ENCODE measurements at regions not wholly inside any gene's neighbourhood (a gene's known extent, or its start where the extent isn't known, plus 50 kb on each side); places are given as distances from the start of the nearest gene placed in this dataset.

GRCh38 chr14:58816416-58817115, 178.8 kb downstream of the DACT1 start:
- DNase-seq: no peak

- no peak for DNase-seq
These were observed 180.1 kb downstream of the DACT1 start for GRCh38 chr14:58817846-58818245.

- no peak for DNase-seq
These were observed 182.3 kb downstream of the DACT1 start for GRCh38 chr14:58820032-58820431.

DNA sequence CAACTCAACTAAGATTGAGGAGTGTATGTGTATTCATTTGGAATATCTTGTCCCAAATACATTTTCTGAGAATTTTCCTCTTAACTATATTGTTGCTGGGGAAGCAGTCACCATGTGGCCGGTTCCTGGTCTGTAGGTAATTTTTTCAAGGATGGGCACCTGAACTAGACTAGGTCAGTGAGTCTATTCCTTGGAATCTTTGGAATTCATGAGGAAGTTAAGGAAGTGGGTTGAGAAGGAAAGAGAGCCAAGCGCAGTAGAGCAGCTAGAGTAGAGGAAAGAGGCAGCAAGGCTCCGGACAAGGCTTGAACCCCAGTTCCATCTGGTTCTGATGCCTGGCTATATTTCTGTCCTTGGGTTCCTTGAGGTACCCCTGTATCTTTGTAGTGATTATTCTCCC, 183.7 kb downstream of the DACT1 start:
- no peak for DNase-seq

GRCh38 chr14:58822856-58823255, 185.1 kb downstream of the DACT1 start:
- DNase-seq: no peak

GRCh38 chr14:58823312-58823711, 185.6 kb downstream of the DACT1 start:
- DNase-seq: no peak

DNA sequence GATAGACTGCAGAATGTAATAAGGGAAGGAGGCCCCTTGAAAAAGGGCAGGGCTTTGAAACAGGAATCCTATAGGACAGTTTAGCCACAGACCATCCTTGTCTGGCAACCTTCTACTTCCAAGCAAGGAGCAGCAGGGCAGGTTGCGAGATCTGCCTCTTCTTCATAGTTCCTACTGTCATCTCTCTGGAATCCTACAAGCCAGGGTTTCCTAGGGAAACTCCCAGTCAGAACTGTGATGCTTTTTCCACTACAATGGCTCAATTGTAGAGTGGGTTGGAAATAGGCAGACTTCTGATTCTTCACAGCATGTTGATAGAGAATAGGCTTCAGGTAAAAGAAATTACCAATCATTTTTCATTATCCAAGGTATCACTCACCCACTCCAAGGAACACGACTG, 186.3 kb downstream of the DACT1 start:
- DNase-seq: no peak

DNA sequence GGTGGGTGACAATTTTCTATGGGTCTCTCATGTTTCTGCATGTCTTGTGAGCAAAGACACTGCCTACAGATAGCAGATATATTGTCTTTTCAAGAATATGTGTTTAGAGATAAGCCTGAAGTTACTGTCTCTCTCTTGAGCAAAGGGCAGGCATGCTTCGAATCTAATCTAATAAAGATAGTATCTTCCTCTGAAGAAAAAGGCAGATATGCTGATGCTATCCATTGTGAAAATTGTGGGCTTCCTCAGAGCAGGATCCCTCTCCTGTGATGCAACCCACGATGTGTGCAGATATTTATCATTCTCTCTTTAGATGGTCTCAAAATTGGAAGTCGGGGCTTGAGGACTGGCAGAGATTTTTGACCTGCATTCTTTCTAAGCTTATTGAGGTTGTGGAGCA, 187.0 kb downstream of the DACT1 start:
- no peak for DNase-seq

DNA sequence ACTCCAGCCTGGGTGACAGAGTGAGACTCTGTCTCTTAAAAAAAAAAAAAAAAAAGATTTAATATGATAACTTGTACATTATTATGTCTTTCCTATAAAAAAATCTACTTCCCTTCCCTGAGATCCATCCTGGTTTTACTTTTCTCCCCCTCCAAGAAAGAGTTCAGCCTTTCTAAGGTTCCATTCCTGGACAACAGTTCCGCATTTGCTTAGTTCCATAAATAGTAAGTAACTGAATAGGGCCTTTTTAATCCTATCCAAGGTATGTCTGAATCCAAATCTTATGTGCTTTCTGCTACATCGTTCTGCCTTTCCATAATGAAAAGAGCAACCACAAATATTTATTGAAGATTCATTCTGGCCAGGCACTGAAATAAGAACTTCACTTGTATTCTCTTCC, 187.8 kb downstream of the DACT1 start:
- DNase-seq: no peak

DNA sequence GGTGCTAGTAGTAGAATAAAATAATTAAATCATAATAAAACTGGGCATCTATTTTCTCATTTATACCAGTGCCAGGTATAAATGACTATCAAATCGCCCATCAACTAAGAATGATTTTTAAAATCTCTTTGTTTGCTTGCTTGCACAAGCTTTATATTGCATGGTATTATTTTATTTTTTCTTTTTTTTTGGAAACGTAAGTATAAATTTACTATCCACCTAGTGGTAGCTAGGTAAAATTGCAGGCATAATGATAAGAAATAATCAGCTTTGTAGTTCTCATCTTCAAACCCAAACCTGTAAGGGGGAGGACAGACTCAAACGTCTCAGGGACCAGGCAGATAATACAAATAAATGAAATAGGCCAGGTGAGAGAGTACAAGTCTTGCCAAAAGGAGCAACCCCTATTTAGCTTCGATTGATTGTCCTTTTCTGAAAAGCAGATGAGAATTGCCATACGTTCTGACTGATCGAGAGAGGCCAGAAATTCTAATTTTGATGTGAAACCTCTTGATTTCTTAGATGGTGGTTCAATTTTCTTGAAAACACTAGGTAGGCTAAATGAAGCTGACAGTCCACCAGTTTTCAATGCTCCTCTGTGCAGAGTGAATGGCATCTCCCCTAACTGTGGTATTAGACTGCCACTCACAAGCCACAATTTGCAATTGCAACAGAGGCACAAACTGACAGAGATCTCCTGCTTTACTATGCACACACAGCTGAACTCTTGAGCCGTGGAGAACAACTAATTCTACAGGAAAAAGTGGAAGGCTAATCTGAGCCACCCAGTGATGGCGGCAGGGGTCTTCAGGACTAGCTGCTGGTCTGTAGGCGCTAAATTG, 189.3 kb downstream of the DACT1 start:
- peak in 1 of 2 experiments; percentile 2 for DNase-seq

DNA sequence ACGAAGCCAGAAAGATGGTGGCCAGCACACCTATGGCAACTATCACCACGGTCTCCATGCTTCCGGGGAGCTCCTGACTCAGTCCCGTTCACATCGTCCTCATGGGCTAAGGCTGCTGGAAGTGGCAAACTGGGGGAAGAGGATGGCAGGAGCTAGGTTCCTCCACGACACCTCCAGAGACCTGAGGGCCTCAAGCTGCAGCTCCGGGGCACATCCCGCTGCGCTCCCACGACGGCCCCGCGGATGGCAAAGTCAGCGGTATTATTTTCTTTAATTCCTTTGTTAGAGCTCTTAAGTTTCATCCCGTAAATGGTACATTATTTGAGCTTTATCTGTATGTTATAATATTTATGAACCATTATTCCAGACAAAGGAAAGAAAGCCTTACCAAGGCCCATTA, 190.5 kb downstream of the DACT1 start:
- DNase-seq: no peak

DNA sequence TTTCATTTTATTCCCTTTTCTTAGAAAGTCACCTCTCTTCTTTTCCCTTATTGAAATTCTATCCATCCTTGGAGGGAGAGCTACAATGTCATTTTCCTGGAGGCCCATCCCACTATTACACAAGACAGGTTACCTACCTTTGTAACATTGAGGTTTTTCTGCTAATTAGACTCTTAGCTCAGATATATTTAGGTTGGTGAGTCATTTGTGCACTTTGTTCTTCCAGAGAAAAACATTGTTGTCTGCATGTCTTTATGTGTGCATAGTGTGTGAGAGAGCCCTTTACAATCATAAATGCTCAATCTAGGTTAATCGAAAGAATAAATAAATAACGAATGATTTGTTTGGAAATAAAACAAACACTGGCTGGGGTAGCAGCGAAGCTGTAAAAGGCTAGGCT, 191.8 kb downstream of the DACT1 start:
- no peak for DNase-seq

DNA sequence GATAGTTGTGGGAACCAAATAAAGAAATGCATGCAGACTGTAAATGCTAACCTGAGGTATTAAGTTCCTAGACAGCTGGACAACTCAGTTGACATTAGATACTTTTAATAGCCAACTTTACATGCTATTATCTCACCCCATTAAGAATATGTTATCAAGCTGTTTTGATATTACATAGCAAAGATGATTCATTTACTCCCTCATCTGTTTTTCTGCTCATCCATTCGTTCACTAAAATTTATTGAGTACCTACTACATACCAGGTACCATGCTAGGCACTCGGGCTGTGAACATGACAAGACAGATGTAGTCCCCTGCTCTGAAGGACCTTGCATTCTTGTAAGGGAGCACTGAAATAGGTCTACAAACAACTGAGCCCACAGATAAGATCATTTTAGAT, 192.4 kb downstream of the DACT1 start:
- no peak for DNase-seq

GRCh38 chr14:58832095-58832521, 194.3 kb downstream of the DACT1 start:
- no peak for DNase-seq

DNA sequence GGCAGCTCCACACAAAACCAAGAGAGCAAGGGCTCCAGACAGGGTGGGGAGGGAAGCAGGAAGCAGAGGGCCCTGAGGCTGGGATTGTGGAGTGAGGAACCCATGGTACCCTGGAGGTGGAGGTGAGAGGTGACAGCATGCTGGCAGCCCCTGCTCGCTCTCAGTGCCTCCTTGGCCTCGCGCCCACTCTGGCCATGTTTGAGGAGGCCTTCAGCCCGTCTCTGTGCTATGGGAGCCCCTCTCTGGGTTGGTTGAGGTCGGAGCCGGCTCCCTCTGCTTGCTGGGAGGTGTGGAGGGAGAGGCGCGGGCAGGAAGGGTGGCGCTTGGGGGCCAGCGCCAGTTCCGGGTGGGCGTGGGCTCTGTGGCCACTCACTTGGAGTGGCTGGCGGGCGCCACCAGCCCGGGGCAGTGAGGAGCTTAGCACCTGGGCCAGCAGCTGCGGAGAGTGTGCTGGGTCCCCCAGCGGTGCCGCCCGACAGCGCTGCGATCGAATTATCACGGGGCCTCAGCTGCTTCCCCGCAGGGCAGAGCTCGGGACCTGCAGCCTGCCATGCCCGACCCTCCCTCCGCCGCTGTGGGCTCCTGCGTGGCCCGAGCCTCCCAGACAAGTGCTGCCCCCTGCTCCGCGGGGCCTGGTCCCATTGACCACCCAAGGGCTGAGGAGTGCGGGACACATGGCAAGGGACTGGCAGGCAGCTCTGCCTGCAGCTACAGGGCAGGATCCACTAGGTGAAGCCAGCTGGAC, 196.0 kb downstream of the DACT1 start:
- no peak for DNase-seq

DNA sequence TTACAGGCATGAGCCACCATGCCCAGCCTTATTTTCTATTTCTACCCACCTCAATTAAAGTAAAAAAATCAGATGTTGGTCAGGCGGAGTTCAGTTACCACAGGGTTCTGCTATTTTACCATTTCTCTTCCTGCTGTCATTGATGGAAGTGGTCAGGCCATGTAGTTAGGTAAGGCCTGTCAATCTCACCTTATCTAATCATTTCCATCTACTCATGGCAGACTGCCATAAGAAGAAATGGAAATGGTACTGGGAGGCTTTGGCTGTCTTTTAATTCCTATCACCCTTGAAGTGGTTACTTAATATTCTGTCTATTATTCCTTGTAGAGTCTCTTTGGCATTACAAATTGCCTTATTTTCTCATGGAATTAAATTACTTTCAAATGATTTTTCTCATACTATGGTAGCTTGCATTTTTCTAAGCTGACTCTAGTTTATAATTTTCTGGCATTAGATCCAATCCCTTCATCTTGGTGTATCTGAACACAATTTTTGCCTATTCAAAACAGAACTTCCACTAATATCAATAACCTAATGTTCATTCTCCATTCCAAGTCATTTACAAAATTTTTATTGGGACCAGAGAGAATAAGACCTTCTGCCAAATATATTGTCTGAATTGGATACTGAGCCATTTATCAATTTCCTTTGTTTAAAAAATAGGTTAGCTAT, 198.7 kb downstream of the DACT1 start:
- DNase-seq: no peak

GRCh38 chr14:58839233-58839632, 201.5 kb downstream of the DACT1 start:
- DNase-seq: no peak

GRCh38 chr14:58844544-58844943, 206.8 kb downstream of the DACT1 start:
- DNase-seq: no peak

DNA sequence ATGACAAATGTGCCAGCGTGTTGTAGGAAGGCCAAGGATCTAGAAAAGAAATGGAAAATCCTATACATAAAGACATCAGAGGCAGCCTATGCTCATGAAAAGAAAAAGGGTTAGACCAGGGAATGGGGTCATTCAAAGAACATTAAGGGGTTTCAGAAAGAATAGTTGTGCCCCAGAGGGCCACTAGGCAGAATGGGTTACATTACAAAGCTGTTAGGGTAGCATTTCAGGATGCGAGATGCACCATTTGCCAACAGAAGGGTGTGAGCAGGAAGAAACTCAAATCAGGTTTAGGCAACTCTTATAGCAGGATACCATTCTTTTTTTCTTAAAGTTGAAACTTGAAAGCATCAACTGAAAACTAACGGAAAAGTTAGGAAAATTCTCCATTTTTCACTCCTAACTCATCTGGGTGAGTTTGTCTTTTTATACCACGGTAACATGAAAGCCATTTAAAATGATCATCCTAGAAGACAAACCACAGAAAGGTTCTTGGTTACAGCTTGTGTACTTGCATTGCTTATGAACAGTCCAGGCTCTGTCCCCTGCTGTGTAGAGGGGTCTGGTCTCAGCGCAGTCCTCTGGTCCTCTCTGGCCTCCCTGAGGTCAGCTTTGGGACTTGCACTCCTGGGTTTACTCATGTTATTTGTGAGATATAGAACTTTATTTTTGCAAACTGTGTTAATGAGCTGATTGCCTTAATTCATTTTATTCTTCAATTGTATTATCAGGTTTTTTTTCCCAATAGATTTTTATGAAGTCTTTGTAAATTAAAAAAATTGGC, 209.1 kb downstream of the DACT1 start:
- no peak for DNase-seq

- DNase-seq: no peak
These were observed 210.6 kb downstream of the DACT1 start for GRCh38 chr14:58848365-58848764.

GRCh38 chr14:58849601-58850000, 211.8 kb downstream of the DACT1 start:
- DNase-seq: no peak

DNA sequence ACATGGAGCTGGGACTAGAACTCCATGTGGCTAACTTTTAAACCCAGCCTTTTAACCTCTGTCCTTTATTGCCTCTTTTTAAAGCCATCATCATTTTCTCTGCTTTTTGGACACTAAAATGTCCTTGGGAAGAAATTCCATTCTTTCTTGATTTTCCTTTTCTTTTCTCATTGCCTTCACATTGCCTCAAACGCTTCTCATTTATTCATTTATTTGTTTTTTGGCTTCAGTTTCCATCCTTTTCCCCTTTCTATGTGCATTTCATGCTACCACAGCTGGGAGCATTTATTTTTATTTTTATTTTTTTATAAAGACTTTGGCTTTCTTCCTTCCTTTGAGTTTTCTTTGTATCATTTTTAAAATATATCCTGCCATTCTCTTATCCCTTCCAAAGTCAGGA, 212.2 kb downstream of the DACT1 start:
- no peak for DNase-seq

All from AML-193 (cell line).